ENCODE measurements at regions not wholly inside any gene's neighbourhood (a gene's known extent, or its start where the extent isn't known, plus 50 kb on each side); places are given as distances from the start of the nearest gene placed in this dataset.

DNA sequence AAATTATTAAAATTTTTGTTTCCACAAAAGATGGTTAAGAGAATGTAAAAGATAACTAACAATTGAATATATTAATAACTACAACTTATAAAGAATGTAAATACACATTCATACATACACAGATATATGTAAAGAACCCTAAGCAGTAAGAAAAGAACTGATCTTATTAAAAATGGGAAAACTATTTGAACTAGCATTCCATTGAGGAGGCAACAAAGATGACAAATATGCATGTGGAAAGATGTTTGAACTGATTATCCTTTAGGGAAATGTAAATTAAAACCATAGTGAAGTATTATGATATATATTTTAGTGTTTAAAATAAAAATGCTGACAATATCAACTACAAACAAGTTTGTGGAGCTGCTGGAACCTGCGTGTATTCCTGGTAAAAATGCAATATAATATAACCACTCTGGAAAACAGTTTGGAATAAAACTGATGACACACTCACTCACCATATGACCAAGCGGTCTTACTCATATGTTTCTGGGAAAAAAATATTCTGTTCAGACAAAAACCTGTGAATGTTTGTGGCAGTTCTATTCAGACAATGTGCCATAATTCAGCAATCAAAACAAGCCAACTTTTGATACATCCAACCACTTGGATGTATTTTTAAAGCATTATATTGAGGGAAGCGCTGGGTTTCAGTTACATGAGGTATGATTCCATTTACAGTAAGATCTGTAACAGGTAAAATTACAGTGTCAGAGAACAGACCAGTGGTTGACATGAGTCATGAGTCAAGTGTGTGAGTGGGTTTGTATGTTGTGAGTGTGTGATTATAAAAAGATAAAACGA is 694.4 kb upstream of the SLITRK5 start:
- TF ChIP-seq, protein P1, sequence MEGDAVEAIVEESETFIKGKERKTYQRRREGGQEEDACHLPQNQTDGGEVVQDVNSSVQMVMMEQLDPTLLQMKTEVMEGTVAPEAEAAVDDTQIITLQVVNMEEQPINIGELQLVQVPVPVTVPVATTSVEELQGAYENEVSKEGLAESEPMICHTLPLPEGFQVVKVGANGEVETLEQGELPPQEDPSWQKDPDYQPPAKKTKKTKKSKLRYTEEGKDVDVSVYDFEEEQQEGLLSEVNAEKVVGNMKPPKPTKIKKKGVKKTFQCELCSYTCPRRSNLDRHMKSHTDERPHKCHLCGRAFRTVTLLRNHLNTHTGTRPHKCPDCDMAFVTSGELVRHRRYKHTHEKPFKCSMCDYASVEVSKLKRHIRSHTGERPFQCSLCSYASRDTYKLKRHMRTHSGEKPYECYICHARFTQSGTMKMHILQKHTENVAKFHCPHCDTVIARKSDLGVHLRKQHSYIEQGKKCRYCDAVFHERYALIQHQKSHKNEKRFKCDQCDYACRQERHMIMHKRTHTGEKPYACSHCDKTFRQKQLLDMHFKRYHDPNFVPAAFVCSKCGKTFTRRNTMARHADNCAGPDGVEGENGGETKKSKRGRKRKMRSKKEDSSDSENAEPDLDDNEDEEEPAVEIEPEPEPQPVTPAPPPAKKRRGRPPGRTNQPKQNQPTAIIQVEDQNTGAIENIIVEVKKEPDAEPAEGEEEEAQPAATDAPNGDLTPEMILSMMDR (IDR thresholded peaks at IDR 0.05) = no peak
- TF ChIP-seq ZFX (IDR thresholded peaks at IDR 0.05; ENCODE audit: borderline replicate concordance) = no peak

Data from 22Rv1 (cell line).